ENCODE measurements at regions not wholly inside any gene's neighbourhood (a gene's known extent, or its start where the extent isn't known, plus 50 kb on each side); places are given as distances from the start of the nearest gene placed in this dataset.
"Not testable (repeated sequence)": the region's sequence is repeated elsewhere in the genome, so short reads cannot be mapped to it uniquely, and the experiment has no call there.

GRCh38 chrX:115840729-115841409, 279.9 kb downstream of the PLS3 start:
- not testable (repeated sequence) for TF ChIP-seq EZH2 (IDR thresholded peaks at IDR 0.05; ENCODE audit: borderline replicate concordance, low read length); CTCF (conservative IDR thresholded peaks at IDR 0.05 in 1 of 2, IDR thresholded peaks at IDR 0.05 in 1 of 2; ENCODE audit: extremely low read depth in 1 of 2, insufficient read depth in 1 of 2, low read depth in 1 of 2, low read length in 2 of 2)

All from mammary epithelial cell (primary cell).